GM23248 (cell line): ENCODE measurements at regions not wholly inside any gene's neighbourhood (a gene's known extent, or its start where the extent isn't known, plus 50 kb on each side); places are given as distances from the start of the nearest gene placed in this dataset.

ENCODE experiments used
- EZH2 ChIP-seq: fragments of 200-600 bp; sonication (generic); IDR thresholded peaks from 2 replicates; pipeline ENCODE4 v1.6.1; 2018; ENCODE audit warnings: antibody characterized with exemption, mild to moderate bottlenecking; ENCODE audit not compliant: insufficient read depth, poor library complexity, severe bottlenecking
- EZH2phosphoT487 ChIP-seq: fragments of 200-600 bp; sonication (generic); IDR thresholded peaks from 2 replicates; pipeline ENCODE4 v1.6.1; 2018; ENCODE audit warnings: antibody characterized with exemption, moderate library complexity, mild to moderate bottlenecking, low read depth; ENCODE audit not compliant: insufficient read depth

GRCh38 chr15:81573098-81573746 is 199.2 kb upstream of the TMC3 start:
- TF ChIP-seq EZH2: no peak
- TF ChIP-seq EZH2phosphoT487: no peak
